Spinal cord (tissue), 9 donors: ENCODE measurements at regions not wholly inside any gene's neighbourhood (a gene's known extent, or its start where the extent isn't known, plus 50 kb on each side); places are given as distances from the start of the nearest gene placed in this dataset.
A peak's percentile ranks its signal among the peaks of the same experiment; 100 is the strongest.

Source experiments
- DNase-seq, 6 donors: peaks; one replicate each; pipeline versions ENCODE4 v3.0.0 to v3.0.0-alpha.2; 2013 to 2015; ENCODE audit warnings: low spot score in 6 of 6, low read depth in 4 of 6
- H3K27ac ChIP-seq: one replicate; pipeline ENCODE4 v1.5.1; 2013; ENCODE audit warnings: low read depth, low read length, control low read depth
- H3K27me3 ChIP-seq: one replicate; pipeline ENCODE4 v1.6.1; 2013; ENCODE audit warnings: low read length; ENCODE audit not compliant: control insufficient read depth, insufficient read depth
- H3K36me3 ChIP-seq: one replicate; pipeline ENCODE4 v1.6.1; 2013; ENCODE audit warnings: low read length; ENCODE audit not compliant: control insufficient read depth, insufficient read depth
- H3K4me1 ChIP-seq: one replicate; pipeline ENCODE4 v1.6.1; 2013; ENCODE audit warnings: low read length; ENCODE audit not compliant: control insufficient read depth, insufficient read depth
- H3K4me3 ChIP-seq: one replicate; pipeline ENCODE4 v1.5.1; 2013; ENCODE audit warnings: low read depth, low read length, control low read depth
- H3K9me3 ChIP-seq: one replicate; pipeline ENCODE4 v1.6.1; 2013; ENCODE audit warnings: low read length; ENCODE audit not compliant: control insufficient read depth, insufficient read depth
- WGBS: methylation state at CpG from one replicate; pipeline ENCODE4 v1.1.5; 2013; ENCODE audit warnings: missing lambda C conversion rate; ENCODE audit not compliant: insufficient coverage; 5-methylcytosine and 5-hydroxymethylcytosine counted together
- donor health status: healthy.

GRCh38 chr10:78653555-78653954 is 415.2 kb upstream of the ZMIZ1 start:
- no peak for DNase-seq
- no peaks in the 10 kb centered on the region for H3K27me3 ChIP-seq
- H3K27ac ChIP-seq: no peak overlapping the region
- peaks cover 28% of the 10 kb centered on the region for H3K4me1 ChIP-seq
- no peaks in the 10 kb centered on the region for H3K36me3 ChIP-seq
- 90% methylated on average over 2 of the region's 2 CpGs for WGBS
- H3K4me3 ChIP-seq: no peak overlapping the region
- H3K9me3 ChIP-seq: no peaks in the 10 kb centered on the region

GRCh38 chr10:78654047-78654590 is 414.6 kb upstream of the ZMIZ1 start:
- H3K27ac ChIP-seq: no peak overlapping the region
- WGBS: 66% methylated on average over 3 of the region's 3 CpGs

DNA sequence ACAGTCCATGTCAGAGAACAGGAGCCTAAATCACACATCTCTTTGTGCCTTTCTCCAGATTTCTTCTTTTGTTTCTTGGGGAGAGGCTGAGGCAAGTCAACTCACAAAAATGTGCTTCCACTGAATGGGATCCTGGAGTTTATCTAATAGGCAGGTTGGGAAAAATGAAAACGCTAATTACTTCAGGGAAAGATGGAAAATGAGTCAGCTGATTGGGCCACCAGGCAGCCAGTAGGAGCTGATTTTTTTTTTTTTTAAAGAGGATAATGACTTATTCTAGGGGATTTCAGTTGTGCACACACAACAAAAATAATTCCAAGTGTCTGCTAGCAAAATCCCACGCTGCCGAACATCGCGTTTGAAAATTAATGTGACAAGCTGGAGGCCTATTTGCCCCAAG is 412.8 kb upstream of the ZMIZ1 start:
- H3K4me3 ChIP-seq: no peak overlapping the region
- H3K27ac ChIP-seq: peak overlapping the region; percentile 86
- 56% methylated on average over 4 of the region's 5 CpGs for WGBS

More at GRCh38 chr10:78654047-78654590, 414.6 kb upstream of the ZMIZ1 start:
- Histone ChIP-seq H3K4me3 (no peak overlapping the region), H3K27me3 (no peaks in the 10 kb centered on the region), H3K4me1 (peaks cover 28% of the 10 kb centered on the region), H3K36me3 (no peaks in the 10 kb centered on the region), H3K9me3 (no peaks in the 10 kb centered on the region)
- DNase-seq: no peak

DNA sequence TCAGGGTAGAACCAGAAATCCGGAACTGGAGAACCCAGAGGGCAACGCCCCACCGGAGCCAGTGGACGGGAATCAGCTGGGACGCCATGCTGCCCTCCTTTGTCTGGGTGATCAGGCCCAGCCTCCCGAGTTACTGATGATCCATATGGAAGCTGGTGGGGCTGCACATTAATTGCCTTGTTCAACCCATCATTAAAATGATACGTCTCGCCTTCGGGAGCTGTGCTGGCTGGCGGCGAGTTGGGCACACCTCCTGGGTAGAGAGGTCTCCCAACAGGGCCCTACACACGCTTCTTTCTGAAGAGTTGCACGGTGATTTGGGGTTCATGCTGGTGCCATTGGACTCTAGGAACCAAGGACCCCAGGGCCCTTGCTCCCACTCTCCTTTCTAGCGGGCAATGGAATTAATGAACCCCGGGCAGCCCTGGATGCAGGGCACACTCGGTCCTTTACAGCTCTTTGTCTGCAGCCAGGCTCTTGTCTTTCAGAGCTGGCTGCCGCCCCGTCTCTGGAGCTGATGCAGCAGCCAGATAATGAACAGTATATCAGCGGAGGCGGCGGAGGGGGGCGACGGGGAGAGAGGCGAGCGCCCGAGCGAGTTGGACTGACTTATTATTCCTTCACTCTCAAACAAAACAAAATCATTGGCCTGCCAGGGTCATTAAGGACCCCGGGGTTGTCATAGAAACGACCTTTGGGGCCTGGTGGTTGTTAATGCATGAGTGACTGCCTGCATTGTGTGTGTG is 412.2 kb upstream of the ZMIZ1 start:
- Histone ChIP-seq H3K27ac (peak overlapping the region; percentile 86), H3K27me3 (no peaks in the 10 kb centered on the region), H3K36me3 (no peaks in the 10 kb centered on the region), H3K4me1 (peaks cover 28% of the 10 kb centered on the region), H3K4me3 (no peak overlapping the region), H3K9me3 (no peaks in the 10 kb centered on the region)
- WGBS: 18% methylated on average over 20 of the region's 29 CpGs
- peak; percentile 64 to 97 (median 80) for DNase-seq

More for the DNA sequence above, 412.8 kb upstream of the ZMIZ1 start:
- Histone ChIP-seq H3K36me3 (no peaks in the 10 kb centered on the region), H3K27me3 (no peaks in the 10 kb centered on the region), H3K9me3 (no peaks in the 10 kb centered on the region), H3K4me1 (peaks cover 28% of the 10 kb centered on the region)
- DNase-seq: peak in 4 of 6 donors; percentile 26 to 96 (median 54)

DNA sequence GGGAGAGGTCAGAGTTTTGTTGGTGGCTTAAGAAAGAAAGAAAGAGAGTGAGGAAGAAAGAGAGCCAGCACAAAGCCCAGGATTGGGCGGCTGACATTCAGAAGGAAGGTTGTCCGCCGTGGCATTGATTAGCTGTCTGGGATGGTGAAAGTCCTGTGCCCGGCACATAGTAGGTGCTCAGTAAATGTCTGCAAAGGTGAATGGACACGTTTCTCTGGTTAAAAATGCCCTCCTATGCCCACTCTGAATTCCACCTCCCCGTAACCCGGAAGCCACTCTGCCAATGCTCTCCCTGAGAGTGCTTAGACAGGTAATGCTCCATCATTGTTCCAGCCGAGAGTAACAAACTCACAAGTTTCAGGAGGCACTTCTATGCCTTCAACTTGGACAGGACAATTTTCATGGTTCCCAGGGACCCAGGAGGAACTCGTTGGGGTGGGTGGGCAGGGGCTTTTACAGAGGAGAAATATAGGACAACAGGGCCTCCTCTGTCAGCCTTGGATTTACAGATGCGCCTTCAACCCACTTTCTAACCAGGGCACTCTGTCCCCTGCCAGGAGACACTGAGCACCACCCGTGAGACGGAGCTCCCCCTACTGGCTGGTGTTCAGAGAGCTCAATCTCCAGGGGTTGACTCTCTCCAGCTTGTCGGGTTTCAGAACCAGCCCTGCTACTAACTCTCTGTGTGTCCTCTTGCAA is 411.5 kb upstream of the ZMIZ1 start:
- H3K4me1 ChIP-seq: peaks cover 28% of the 10 kb centered on the region
- H3K36me3 ChIP-seq: no peaks in the 10 kb centered on the region
- no peaks in the 10 kb centered on the region for H3K9me3 ChIP-seq
- WGBS: 34% methylated on average over 11 of the region's 13 CpGs
- H3K27ac ChIP-seq: peak overlapping the region; percentile 86
- peak in 4 of 6 donors; percentile 17 to 74 (median 38) for DNase-seq
- no peaks in the 10 kb centered on the region for H3K27me3 ChIP-seq
- no peak overlapping the region for H3K4me3 ChIP-seq

DNA sequence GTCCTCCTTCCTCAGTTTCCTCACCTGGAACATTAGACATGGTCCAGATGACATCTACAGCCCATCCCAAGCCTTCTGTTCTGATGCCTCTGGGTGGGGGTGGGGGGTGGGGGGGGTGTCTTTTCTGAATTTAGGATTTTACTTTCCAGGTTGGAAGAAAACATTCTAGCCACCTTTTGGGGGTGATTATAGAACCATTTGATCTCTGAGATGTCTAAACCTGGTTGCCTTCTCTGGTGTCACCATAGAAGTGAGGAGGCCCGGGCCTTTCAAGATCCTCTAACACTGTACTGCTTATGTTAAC is 411.0 kb upstream of the ZMIZ1 start:
- Histone ChIP-seq H3K27ac (no peak overlapping the region), H3K27me3 (no peaks in the 10 kb centered on the region), H3K4me1 (peaks cover 28% of the 10 kb centered on the region), H3K4me3 (no peak overlapping the region), H3K36me3 (no peaks in the 10 kb centered on the region), H3K9me3 (no peaks in the 10 kb centered on the region)
- WGBS: 80% methylated on average over 1 of the region's 1 CpG
- DNase-seq: no peak

- H3K27me3 ChIP-seq: no peaks in the 10 kb centered on the region
- no peak overlapping the region for H3K27ac ChIP-seq
- no peak overlapping the region for H3K4me3 ChIP-seq
- no peaks in the 10 kb centered on the region for H3K9me3 ChIP-seq
- 88% methylated on average over 7 of the region's 8 CpGs for WGBS
- H3K36me3 ChIP-seq: no peaks in the 10 kb centered on the region
- no peak for DNase-seq
- peaks cover 28% of the 10 kb centered on the region for H3K4me1 ChIP-seq
These were observed 409.8 kb upstream of the ZMIZ1 start for GRCh38 chr10:78658645-78659597.

GRCh38 chr10:78659598-78659967 is 409.2 kb upstream of the ZMIZ1 start:
- H3K27me3 ChIP-seq: no peaks in the 10 kb centered on the region
- no peak overlapping the region for H3K4me3 ChIP-seq
- H3K9me3 ChIP-seq: no peaks in the 10 kb centered on the region
- no peaks in the 10 kb centered on the region for H3K36me3 ChIP-seq
- peaks cover 28% of the 10 kb centered on the region for H3K4me1 ChIP-seq
- H3K27ac ChIP-seq: no peak overlapping the region
- DNase-seq: no peak

- no peaks in the 10 kb centered on the region for H3K36me3 ChIP-seq
- 83% methylated on average over 2 of the region's 7 CpGs for WGBS
- no peak overlapping the region for H3K27ac ChIP-seq
- no peak for DNase-seq
- peaks cover 4% of the 10 kb centered on the region for H3K9me3 ChIP-seq
- H3K27me3 ChIP-seq: no peaks in the 10 kb centered on the region
- peaks cover 20% of the 10 kb centered on the region for H3K4me1 ChIP-seq
- no peak overlapping the region for H3K4me3 ChIP-seq
These were observed 408.2 kb upstream of the ZMIZ1 start for GRCh38 chr10:78660446-78661106.
